NCI-H1694 treated with DMSO at 0.1 percent for 48 hours (cell line): ENCODE measurements at regions not wholly inside any gene's neighbourhood (a gene's known extent, or its start where the extent isn't known, plus 50 kb on each side); places are given as distances from the start of the nearest gene placed in this dataset.
"Not testable (repeated sequence)": the region's sequence is repeated elsewhere in the genome, so short reads cannot be mapped to it uniquely, and the experiment has no call there.

Experiments
- DNase-seq: peaks from one replicate; lab custom pipeline; 2025; lab: John Stamatoyannopoulos, UW

GRCh38 chr6:67219346-67219745 lies 1415.7 kb upstream of the ADGRB3 start:
- no peak for DNase-seq

DNA sequence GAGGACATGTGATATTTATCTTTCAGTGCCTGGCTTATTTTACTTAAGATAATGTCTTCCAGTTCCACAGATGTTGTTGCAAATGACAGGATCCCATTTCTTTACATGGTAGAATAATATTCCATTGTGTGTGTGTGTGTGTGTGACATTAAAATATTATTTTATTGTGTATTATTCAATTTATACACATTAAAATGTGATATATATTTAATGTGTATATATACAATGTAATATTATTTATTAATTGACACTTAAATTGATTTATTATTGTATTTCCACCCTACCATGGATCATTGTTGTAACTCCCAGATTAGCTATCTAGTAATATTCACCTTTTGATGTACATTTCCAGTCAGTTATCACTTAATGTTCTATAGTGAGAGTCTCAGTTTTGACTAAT lies 1422.5 kb upstream of the ADGRB3 start:
- no peak for DNase-seq

DNA sequence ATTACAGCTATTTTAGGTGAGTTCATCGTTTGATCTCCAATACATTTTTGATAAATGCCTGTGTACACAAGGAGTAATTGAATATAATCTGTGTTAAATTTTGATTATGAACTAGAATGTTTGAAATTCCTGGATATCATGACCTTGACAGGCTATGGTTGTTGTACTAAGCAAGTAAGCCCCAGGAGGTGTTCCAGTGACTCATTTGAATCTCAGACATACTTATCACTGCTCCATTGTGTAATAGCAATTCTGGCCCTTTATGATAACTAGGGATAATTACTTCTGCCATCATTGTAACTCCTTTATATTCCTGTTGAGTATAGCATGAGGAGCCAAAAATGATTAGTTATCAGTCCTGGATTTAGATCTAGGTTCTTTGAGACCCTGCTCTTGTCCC lies 1424.6 kb upstream of the ADGRB3 start:
- DNase-seq, result no peak

GRCh38 chr6:67201563-67201962 lies 1433.5 kb upstream of the ADGRB3 start:
- no peak for DNase-seq

DNA sequence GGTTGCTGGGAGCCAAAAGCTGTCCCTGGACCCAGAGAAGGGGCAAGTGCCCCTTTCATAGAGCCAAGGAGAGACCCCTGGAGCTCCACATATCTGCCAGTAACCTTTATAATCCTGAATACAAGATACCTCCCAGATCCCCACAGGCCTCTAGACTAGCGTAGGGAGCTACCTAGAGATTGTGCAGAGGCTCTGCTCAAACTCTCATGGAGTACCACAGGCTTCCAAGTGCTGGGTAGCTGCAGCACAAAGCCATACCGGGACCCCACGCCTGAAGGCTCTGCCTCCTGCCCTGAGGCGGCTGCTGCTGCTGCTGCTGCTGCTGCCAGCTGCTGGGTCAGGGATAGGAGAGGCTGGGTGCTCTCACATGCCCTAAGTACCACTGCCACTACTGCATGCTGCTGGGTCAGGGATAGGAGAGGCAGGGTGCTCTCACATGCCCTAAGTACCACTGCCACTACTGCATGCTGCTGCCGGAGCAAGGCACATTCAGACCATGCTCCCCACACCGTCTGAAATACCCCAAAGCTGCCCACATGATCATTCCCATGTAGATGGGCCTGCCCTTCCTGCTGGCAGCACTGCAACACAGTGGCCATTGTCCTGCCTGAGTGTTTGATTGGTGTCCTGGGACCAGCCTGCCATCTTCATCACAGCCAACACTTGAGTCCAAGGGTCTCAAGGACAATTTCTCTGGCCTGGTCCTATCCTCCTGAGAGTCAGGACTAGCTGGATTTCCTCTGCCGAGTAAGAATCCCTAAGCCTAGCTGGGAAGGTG lies 1434.3 kb upstream of the ADGRB3 start:
- no peak for DNase-seq

DNA sequence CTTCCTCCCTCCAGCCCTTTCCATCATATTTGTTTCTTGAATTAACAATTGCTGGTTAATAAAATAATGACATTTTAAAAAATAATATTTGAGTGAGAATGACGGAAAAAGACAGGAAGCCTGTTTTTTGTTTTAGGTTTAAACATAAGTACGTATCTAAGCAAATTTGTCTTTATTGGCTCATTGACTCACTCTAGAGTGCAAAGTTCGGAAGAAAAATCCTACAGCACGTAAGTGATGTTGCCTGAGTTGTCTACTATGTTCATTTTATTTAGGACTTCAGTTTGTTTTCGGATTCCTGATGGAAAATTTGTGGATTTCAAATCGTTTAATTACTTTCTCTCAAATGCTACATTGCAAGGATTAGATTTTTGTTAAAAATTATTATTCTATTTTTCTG lies 1435.7 kb upstream of the ADGRB3 start:
- no peak for DNase-seq

DNA sequence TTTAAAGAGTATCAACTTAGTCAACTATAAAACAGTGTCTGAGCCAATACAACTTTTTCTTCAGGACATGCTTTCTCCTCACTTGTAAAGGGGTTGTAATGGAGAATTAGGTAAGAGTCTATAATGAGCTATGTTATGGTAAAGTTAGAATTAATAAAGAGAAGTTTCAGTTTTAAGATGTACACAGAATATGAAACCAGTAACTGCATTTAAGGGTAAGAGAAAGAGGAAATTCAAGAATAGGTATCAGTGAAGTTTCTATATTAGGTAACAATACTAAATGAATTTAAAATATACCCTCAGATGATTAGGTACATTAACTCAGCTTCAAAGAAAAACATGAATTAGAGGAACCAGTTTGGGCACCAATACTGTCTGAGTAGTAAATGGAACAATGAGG lies 1444.3 kb upstream of the ADGRB3 start:
- DNase-seq, result no peak

DNA sequence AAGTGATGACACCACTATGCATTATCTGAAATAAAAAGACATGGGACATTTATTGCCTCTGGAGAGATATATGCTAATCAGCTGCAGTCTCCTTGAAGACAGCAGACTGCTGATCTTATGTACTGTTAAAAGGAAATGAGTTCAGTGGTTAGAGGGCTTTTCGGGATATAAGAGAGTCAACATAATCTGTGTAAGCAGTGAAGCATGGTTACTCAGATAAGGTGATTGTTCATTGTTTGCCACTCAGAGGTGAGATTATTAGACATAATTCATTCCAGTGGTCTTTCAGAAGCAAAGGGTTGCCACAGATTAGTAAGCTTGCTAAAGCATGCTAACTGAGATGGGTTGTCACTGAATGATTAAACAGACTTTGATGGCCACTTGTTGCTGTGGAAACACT lies 1450.7 kb upstream of the ADGRB3 start:
- no peak for DNase-seq

DNA sequence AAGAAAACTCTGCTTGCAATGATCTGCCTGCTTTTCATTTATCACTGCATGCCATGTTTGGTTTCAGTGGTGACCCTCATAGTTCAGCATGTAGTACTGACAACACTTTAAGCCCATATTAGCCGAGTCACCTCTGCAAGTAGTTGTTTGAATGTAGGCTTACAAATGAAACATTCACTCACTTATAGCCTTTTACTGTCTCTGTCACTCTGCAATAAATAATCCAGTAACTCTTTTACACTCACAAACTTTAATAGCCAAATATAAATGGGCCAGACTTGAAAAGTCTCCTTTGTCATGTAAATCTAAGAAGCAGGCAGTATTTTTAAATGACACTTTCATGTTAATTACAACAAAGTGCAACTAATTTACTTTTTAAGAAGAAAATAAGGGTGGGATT lies 1460.0 kb upstream of the ADGRB3 start:
- no peak for DNase-seq

DNA sequence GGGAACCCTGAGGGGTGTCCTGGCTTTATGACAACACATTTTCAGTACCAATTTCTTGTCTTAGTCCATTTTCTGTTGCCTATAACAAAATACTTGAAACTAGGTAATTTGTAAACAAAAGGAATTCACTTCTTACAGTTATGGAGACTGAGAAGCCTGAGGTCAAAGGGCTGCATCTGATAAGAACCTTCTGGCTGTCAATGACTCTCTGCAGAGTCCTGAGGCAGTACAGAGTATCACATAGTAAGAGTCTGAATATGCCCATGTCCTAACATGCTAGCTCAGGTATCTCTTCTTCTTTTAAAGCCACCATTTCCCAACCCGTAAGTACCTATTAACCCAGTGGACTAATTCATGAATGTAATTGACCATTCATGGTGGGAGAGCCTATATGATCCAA lies 1458.6 kb upstream of the EYS start:
- no peak for DNase-seq

DNA sequence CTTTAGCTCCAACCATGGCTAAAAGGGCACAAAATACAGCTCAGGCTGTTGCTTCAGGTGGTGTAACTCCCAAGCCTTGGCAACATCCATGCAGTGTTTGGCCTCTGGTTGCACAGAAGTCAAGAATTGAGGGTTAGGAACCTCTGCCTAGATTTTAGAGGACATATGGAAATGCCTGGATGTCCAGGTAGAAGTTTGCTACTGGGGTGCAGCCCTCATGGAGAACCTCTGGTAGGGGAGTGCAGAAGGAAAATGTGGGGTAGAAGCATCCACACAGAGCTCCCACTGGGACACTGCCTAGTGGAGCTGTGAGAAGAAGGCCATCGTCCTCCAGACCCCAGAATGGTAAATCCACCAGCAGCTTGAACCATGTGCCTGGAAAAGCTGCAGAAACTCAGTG lies 1453.8 kb upstream of the EYS start:
- DNase-seq, result no peak

DNA sequence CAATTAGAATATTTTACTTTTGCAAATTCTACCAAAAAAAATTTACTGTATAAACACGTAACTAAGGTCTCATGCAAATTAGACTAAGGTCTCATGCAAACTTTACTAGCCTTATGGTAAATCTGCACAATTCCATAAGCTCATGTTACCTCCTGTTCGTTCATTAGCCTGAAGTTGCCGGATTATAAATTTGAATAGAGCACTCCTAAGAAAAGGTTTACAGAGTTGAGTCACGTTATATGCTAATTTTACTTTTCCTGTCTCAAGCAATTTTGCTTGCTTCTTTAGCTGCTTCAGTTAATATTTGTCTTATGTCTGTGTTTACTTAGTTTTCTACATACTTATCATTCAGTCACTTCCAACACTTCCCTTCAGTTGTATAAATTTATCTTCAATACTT lies 1434.0 kb upstream of the EYS start:
- no peak for DNase-seq

DNA sequence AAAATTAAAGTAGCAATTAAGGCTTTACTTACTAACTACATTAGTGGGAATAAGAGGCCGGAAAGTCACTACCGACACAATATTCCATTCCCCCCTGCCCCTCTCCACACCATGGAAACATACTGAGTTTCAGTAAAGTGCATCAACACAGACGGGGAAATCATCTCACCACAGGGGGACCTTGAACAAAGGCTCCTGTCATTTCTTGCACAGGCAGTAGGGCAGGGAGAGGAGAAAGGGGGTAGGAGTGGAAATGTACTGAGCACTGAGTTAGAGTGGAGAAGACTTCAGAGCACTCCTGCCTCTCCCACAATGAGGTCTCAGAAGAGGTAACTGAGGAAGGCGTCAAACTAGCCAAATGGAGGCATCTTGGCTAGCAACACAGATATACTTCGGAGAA lies 1426.9 kb upstream of the EYS start:
- no peak for DNase-seq

DNA sequence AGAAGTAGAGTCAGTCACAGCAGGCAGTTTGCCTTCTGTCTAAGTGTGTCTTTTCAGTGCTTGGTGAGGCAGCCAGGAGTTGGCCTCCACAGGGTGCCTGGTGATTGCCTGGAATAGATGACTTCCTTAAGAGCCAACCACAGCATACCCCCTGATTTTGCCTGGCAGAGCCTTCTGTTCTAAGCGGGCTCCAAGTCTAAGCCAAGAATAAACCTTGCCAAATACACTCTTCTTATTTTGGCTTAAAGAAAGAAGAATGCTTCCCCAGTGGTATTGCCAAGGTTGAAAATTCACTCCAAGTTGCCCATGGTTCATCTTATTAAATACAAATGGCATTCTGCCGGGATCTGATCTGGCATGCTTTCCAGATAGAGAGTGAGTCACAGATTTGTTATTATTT lies 1424.8 kb upstream of the EYS start:
- no peak for DNase-seq

- no peak for DNase-seq
These were observed 1422.8 kb upstream of the EYS start for GRCh38 chr6:67129780-67130179.

DNA sequence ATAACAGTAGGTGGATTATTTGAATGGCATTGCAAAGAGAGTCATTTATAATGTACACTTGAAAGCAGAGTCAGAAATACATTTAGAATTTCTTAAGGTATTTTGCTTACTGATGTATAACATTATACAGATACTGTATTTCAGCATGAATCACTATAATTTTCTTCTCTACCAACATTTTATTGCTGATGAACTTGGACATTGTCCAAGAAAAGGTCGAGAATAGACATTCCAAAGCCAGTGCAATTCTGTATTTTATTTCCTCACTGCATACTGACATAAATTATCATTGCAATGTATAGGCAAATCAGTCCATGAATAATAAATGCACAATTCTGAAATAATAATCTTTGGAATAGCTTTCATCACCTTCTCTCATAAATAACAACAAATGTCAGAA lies 1420.0 kb upstream of the EYS start:
- DNase-seq, result no peak

DNA sequence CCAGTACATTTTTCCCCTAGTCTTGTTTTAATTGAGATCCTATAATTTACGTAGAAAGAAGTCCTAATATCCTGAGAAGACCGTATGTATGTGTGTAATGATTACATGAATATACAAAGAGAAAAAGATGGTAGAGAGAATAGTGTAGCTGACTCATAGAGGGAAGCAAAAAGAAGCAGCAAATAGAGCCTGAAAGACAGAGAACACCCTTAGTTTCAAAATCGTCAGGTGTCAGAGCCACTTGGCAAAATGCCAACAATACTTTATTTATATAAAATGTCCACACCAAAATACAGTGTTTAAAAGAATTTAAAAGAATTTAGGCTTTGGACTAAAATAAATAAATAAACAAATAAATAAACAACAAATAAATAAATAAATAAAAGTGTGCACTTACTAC lies 1414.1 kb upstream of the EYS start:
- no peak for DNase-seq

- no peak for DNase-seq
These were observed 1405.1 kb upstream of the EYS start for GRCh38 chr6:67112120-67112519.

DNA sequence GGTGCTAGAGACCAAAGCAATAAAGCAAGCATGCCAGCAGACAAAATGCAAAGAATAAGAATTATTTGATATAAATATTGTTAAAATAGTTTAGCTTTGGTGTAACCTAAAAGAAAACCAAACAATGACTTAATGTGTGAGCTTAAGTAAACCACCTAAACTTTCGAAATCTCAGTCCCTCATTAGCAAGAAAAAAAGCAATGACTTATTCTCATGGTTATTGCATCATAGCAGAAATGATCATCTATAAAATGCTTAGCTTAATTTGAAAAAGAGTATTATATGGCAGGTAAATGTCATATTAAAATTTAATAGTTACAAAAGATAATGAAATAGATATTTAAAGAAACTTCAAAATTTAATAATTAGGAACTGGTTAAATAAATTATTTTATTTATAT lies 1395.7 kb upstream of the EYS start:
- DNase-seq, result no peak

DNA sequence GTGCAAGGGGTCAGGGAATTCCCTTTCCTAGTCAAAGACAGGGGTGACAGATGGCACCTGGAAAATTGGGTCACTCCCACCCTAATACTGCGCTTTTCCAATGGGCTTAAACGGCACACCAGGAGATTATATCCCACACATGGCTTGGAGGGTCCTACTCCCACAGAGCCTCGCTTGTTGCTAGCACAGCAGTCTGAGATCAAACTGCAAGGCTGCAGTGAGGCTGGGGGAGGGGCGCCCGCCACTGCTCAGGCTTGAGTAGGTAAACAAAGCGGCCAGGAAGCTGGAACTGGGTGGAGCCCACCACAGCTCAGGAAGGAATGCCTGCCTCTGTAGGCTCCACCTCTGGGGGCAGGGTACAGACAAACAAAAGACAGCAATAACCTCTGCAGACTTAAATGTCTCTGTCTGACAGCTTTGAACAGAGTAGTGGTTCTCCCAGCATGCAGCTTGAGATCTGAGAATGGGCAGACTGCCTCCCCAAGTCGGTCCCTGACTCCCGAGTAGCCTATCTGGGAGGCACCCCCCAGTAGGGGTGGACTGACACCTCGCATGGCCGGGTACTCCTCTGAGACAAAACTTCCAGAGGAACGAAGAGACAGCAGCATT lies 1388.7 kb upstream of the EYS start:
- not testable (repeated sequence) for DNase-seq

DNA sequence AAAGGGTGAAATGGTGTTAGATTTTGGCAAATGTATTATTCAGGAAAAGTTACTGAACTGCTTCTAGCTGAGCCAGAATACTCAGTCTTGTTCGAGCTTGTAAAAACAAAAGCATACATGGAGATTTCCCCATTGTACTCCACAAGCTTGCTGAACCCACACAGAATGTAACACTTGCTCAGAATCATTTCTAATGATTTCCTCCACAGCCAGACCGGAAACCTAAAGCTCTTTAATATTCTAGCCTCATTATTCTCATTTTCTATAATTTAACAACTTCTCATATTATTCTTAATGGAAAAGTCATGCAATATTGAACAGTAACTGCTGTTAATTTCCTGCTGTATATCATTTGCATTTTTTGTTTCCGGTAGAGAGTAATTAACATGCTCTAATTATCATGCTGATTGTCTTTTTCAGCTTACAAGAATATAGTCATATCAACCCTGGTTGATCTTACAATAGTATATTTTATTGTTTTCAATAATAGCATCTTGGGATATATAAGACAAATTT lies 1387.5 kb upstream of the EYS start:
- no peak for DNase-seq

- no peak for DNase-seq
These were observed 1366.9 kb upstream of the EYS start for GRCh38 chr6:67073938-67074337.

- DNase-seq, result no peak
These were observed 1361.8 kb upstream of the EYS start for GRCh38 chr6:67068781-67069180.

GRCh38 chr6:67064323-67064722 lies 1357.3 kb upstream of the EYS start:
- DNase-seq, result no peak
